Neuronal stem cell (in vitro differentiated cells): ENCODE measurements at regions not wholly inside any gene's neighbourhood (a gene's known extent, or its start where the extent isn't known, plus 50 kb on each side); places are given as distances from the start of the nearest gene placed in this dataset.

Experiments
- DNase-seq: peaks from one replicate; pipeline ENCODE4 v3.0.0-alpha.2; 2013; ENCODE audit warnings: low spot score
- H2AFZ ChIP-seq: one replicate; pipeline ENCODE4 v1.6.1; 2013; ENCODE audit warnings: mild to moderate bottlenecking, low read length, inconsistent platforms
- H2AK5ac ChIP-seq: 2 replicates; pipeline ENCODE4 v1.6.1; 2013; ENCODE audit warnings: low read depth, mild to moderate bottlenecking, inconsistent platforms, low read length, moderate library complexity, mixed read lengths
- H2BK120ac ChIP-seq: 2 replicates; pipeline ENCODE4 v1.6.1; 2013; ENCODE audit warnings: low read depth, mild to moderate bottlenecking, inconsistent platforms, low read length, moderate library complexity, mixed read lengths
- H2BK12ac ChIP-seq: one replicate; pipeline ENCODE4 v1.6.1; 2013; ENCODE audit warnings: low read length, inconsistent platforms
- H2BK15ac ChIP-seq: 2 replicates; pipeline ENCODE4 v1.6.1; 2013; ENCODE audit warnings: mild to moderate bottlenecking, low read length, inconsistent platforms, mixed read lengths
- H2BK5ac ChIP-seq: one replicate; pipeline ENCODE4 v1.6.1; 2013; ENCODE audit warnings: inconsistent platforms, mild to moderate bottlenecking, low read length, moderate library complexity
- H3K14ac ChIP-seq: one replicate; pipeline ENCODE4 v1.6.1; 2013; ENCODE audit warnings: low read length, inconsistent platforms
- H3K18ac ChIP-seq: 2 replicates; pipeline ENCODE4 v1.6.1; 2013; ENCODE audit warnings: low read length, inconsistent platforms
- H3K23ac ChIP-seq: 2 replicates; pipeline ENCODE4 v1.6.1; 2013; ENCODE audit warnings: low read depth, mild to moderate bottlenecking, mixed read lengths, low read length, inconsistent platforms; ENCODE audit not compliant: poor library complexity
- H3K27ac ChIP-seq: replicated peaks from 3 replicates; pipeline ENCODE4 v1.5.1; 2013; ENCODE audit warnings: low read length, inconsistent platforms
- H3K27me3 ChIP-seq, 3 experiments: 2 replicates each; pipeline ENCODE4 v1.6.1; 2013; ENCODE audit warnings: low read length in 3 of 3, mild to moderate bottlenecking in 2 of 3, inconsistent platforms in 1 of 3, low read depth in 1 of 3, mixed read lengths in 1 of 3, moderate library complexity in 1 of 3; ENCODE audit not compliant: control insufficient read depth in 3 of 3, insufficient read depth in 3 of 3
- H3K36me3 ChIP-seq, 2 donors: replicated peaks in 1 of 2; 2 replicates each; pipeline ENCODE4 v1.6.1; 2013; ENCODE audit warnings: low read length in 2 of 2; ENCODE audit not compliant: control insufficient read depth in 2 of 2, insufficient read depth in 2 of 2
- H3K4ac ChIP-seq: 2 replicates; pipeline ENCODE4 v1.6.1; 2013; ENCODE audit warnings: inconsistent platforms, mild to moderate bottlenecking, low read length, moderate library complexity
- H3K4me1 ChIP-seq, 2 donors: 1 replicate in 1 of 2; 2 replicates in 1 of 2; pipeline ENCODE4 v1.6.1; 2013; ENCODE audit warnings: low read length in 2 of 2, low read depth in 1 of 2; ENCODE audit not compliant: control insufficient read depth in 2 of 2, insufficient read depth in 1 of 2
- H3K4me2 ChIP-seq: one replicate; pipeline ENCODE4 v1.6.1; 2013; ENCODE audit warnings: mild to moderate bottlenecking, low read length, inconsistent platforms; ENCODE audit not compliant: insufficient read depth, poor library complexity, severe bottlenecking
- H3K4me3 ChIP-seq, 2 donors: 2 replicates each; pipeline ENCODE4 v1.5.1; 2013; ENCODE audit warnings: low read length in 2 of 2, mild to moderate bottlenecking in 2 of 2, inconsistent platforms in 1 of 2, moderate library complexity in 1 of 2
- H3K79me1 ChIP-seq: one replicate; pipeline ENCODE4 v1.6.1; 2013; ENCODE audit warnings: low read depth, mild to moderate bottlenecking, inconsistent platforms, low read length, moderate library complexity
- H3K9ac ChIP-seq: one replicate; pipeline ENCODE4 v1.6.1; 2013; ENCODE audit warnings: mild to moderate bottlenecking, low read depth, low read length, inconsistent platforms; ENCODE audit not compliant: poor library complexity
- H3K9me3 ChIP-seq, 2 donors: replicated peaks in 1 of 2; 2 replicates each; pipeline versions ENCODE3 to v1.6.1; 2013; ENCODE audit warnings: low read length in 2 of 2, mild to moderate bottlenecking in 2 of 2, inconsistent platforms in 1 of 2, low read depth in 1 of 2, mixed read lengths in 1 of 2, moderate library complexity in 1 of 2; ENCODE audit not compliant: control insufficient read depth in 2 of 2, insufficient read depth in 1 of 2
- H4K8ac ChIP-seq: one replicate; pipeline ENCODE4 v1.6.1; 2013; ENCODE audit warnings: low read depth, mild to moderate bottlenecking, inconsistent platforms, low read length, moderate library complexity
- H4K91ac ChIP-seq: one replicate; pipeline ENCODE4 v1.6.1; 2013; ENCODE audit warnings: low read length, low read depth, mild to moderate bottlenecking, inconsistent platforms; ENCODE audit not compliant: poor library complexity
- WGBS, 2 donors: extraction: QIAGEN DNeasy Blood & Tissue Kit; methylation state at CpG; one replicate each; pipeline ENCODE4 v1.1.7; 2013; ENCODE audit warnings: missing lambda C conversion rate in 2 of 2, mixed read lengths in 1 of 2; ENCODE audit not compliant: insufficient read length in 2 of 2, insufficient replicate concordance in 1 of 2; ENCODE audit errors: extremely low coverage in 2 of 2; 5-methylcytosine and 5-hydroxymethylcytosine counted together

- H2BK12ac ChIP-seq = no peak overlapping the region
- H3K18ac ChIP-seq = no peak overlapping the region
- no peak overlapping the region for H2AFZ ChIP-seq
- DNase-seq = no peak
- H4K91ac ChIP-seq = no peak overlapping the region
- no peak overlapping the region for H4K8ac ChIP-seq
- no peaks in the 10 kb centered on the region for H3K79me1 ChIP-seq
- no peak overlapping the region for H2BK120ac ChIP-seq
- H3K27me3 ChIP-seq = no peaks in the 10 kb centered on the region
- H3K9ac ChIP-seq = no peak overlapping the region
- peaks cover 0 to 2% of the 10 kb centered on the region in 2 donors for H3K36me3 ChIP-seq
- no peak overlapping the region for H3K4ac ChIP-seq
- H3K4me2 ChIP-seq = no peak overlapping the region
- no peak overlapping the region for H2BK5ac ChIP-seq
- H2AK5ac ChIP-seq = no peak overlapping the region
- H3K14ac ChIP-seq = no peak overlapping the region
- no peak overlapping the region for H3K4me3 ChIP-seq
- H3K4me1 ChIP-seq = peaks cover 2 to 3% of the 10 kb centered on the region in 2 donors
- no CpG with 5 or more reads among the region's 1 CpG for WGBS, 2 donors
- H2BK15ac ChIP-seq = no peak overlapping the region
- H3K23ac ChIP-seq = no peak overlapping the region
- H3K27ac ChIP-seq = no peak overlapping the region
- peaks cover 8 to 10% of the 10 kb centered on the region in 2 donors for H3K9me3 ChIP-seq
Observed at GRCh38 chr4:164542431-164542830, 211.5 kb upstream of the SMIM31 start.

DNA sequence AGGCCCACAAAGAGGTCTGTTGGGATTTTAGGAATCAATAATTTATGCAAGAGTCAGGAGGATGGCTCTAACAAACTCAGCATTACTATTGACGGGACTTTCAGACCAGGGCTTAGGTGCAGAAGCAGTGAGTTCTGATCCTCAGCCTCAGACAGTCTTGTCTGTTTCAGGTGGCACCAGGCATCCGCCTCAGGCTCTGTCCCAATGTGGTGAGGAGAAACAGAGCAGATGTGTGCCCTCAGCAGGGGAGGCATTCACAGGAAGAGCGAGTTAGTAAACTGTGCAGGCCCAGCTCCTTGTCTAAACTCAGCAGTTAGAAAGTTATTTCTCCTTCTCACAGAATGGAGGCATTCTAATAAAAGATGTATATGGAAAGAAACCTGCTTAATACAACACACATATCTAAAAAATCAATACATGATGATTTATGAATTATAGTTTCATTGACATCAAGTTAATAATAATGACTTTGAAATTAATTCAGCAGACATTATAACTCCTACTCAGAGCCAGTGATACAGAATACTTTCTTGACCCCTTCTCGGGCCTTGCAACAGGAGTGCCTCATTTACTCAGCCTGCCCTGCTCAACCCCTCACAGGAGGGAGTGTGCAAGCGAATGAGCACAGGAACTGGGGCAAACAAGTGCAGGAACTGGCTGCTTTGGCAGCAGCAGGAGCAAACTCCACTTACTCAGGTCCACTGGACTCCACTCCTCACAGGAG lies 202.8 kb upstream of the SMIM31 start:
- Histone ChIP-seq H3K4me1 (peaks cover 0 to 1% of the 10 kb centered on the region in 2 donors), H3K9me3 (no peaks in the 10 kb centered on the region), H2BK15ac (no peak overlapping the region), H2BK12ac (no peak overlapping the region), H3K36me3 (no peaks in the 10 kb centered on the region), H3K18ac (peak overlapping the region; percentile 2), H3K23ac (no peak overlapping the region), H3K14ac (no peak overlapping the region), H2BK5ac (peak overlapping the region; percentile 45), H2AK5ac (no peak overlapping the region), H3K4ac (no peak overlapping the region), H3K79me1 (no peaks in the 10 kb centered on the region), H4K8ac (no peak overlapping the region), H2BK120ac (no peak overlapping the region), H3K9ac (no peak overlapping the region), H3K4me3 (no peak overlapping the region), H3K4me2 (no peak overlapping the region), H4K91ac (no peak overlapping the region), H3K27me3 (no peaks in the 10 kb centered on the region), H3K27ac (no peak overlapping the region), H2AFZ (peak overlapping the region; percentile 14)
- WGBS, 2 donors = no CpG with 5 or more reads among the region's 5 CpGs
- DNase-seq = no peak

DNA sequence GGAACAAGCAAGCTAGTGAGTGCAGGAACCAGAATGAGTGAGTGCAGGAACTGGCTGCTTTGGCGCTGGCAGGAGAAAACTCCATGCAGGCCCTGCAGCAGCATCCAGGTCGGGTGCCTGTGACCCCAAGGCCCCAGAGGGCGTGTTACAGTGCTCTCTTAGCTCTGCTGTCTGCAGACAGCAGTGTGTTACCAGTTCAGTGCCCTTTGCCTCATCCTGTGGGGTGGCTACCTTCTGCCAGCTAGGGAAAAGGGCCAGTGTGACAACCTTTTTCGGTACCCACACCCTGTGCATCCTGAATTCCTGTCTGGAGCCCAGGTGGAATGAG lies 202.3 kb upstream of the SMIM31 start:
- Histone ChIP-seq H3K4me2 (no peak overlapping the region), H3K79me1 (no peaks in the 10 kb centered on the region), H3K4ac (no peak overlapping the region), H3K27ac (no peak overlapping the region), H2AK5ac (no peak overlapping the region), H4K8ac (no peak overlapping the region), H3K9ac (no peak overlapping the region), H2BK15ac (no peak overlapping the region), H3K36me3 (no peaks in the 10 kb centered on the region), H2BK5ac (peak overlapping the region; percentile 45), H4K91ac (no peak overlapping the region), H3K18ac (no peak overlapping the region), H3K4me3 (no peak overlapping the region), H3K4me1 (peaks cover 0 to 1% of the 10 kb centered on the region in 2 donors), H3K23ac (no peak overlapping the region), H2BK120ac (no peak overlapping the region), H3K27me3 (no peaks in the 10 kb centered on the region), H3K14ac (peak overlapping the region; percentile 15), H3K9me3 (no peaks in the 10 kb centered on the region), H2BK12ac (no peak overlapping the region), H2AFZ (peak overlapping the region; percentile 14)
- WGBS, 2 donors = no CpG with 5 or more reads among the region's 4 CpGs
- DNase-seq = no peak

DNA sequence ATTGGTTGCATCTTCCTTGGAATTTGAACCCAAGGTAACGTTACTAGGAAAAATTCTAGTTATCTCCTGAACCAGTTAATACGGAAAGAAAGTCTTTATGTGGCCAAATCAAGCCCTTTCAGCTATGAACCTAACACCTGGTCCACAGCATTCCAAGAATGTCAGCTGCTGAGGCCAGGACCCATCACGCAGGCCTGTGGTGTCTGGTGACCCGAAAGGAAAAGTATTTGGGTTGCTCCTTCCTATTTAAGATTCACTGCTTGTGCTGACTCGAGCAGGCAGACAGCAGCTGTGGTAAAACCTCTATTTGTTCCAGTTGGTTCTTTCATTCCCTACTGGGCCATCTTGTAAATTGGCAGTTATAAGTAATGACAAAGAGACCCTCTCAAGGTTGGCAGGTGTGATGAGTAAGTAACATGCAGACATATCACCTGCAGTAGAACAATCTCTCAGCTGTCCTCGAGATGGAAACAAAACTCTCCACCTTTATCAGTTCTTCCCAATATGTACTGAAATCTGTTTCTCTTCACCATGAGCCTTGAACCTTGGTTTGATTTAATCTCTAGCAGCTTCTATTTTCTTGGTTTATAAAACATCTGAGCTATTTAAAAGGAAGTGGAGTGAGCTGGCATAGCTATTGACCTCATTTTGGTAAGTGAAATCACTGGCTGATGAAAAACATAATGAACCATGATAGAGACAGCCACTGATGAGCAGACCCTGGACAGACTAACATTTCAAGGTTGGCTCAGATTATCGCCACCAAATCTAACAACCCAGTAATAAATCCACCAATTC lies 182.1 kb upstream of the SMIM31 start:
- H3K4me2 ChIP-seq = no peak overlapping the region
- H2BK120ac ChIP-seq = no peak overlapping the region
- H3K4ac ChIP-seq = no peak overlapping the region
- no peak overlapping the region for H3K23ac ChIP-seq
- H4K8ac ChIP-seq = no peak overlapping the region
- peaks cover 0 to 2% of the 10 kb centered on the region in 2 donors for H3K4me1 ChIP-seq
- H3K14ac ChIP-seq = no peak overlapping the region
- H4K91ac ChIP-seq = no peak overlapping the region
- no peak overlapping the region for H2BK12ac ChIP-seq
- no CpG with 5 or more reads among the region's 7 CpGs for WGBS, 2 donors
- no peak overlapping the region for H3K18ac ChIP-seq
- no peak overlapping the region for H3K9ac ChIP-seq
- no peaks in the 10 kb centered on the region for H3K9me3 ChIP-seq
- H3K36me3 ChIP-seq = no peaks in the 10 kb centered on the region
- H2AFZ ChIP-seq = no peak overlapping the region
- H3K4me3 ChIP-seq = no peak overlapping the region
- no peak overlapping the region for H2AK5ac ChIP-seq
- H2BK5ac ChIP-seq = no peak overlapping the region
- H3K79me1 ChIP-seq = no peaks in the 10 kb centered on the region
- H3K27me3 ChIP-seq = no peaks in the 10 kb centered on the region
- no peak overlapping the region for H2BK15ac ChIP-seq
- H3K27ac ChIP-seq = no peak overlapping the region
- no peak for DNase-seq
